Stimulated activated naive CD8-positive, alpha-beta T cell treated with anti-CD3 and anti-CD28 coated beads, Interleukin-15, Interleukin-2, amounts not matched to agents 100 U/mL and 50 U/mL, for 24 hours (primary cell): ENCODE measurements at regions not wholly inside any gene's neighbourhood (a gene's known extent, or its start where the extent isn't known, plus 50 kb on each side); places are given as distances from the start of the nearest gene placed in this dataset.
"Not testable (repeated sequence)": the region's sequence is repeated elsewhere in the genome, so short reads cannot be mapped to it uniquely, and the experiment has no call there.

Source experiments
- ATAC-seq: fragments of 150-1000 bp; cut with Tn5 transposase; one replicate; pipeline ENCODE4 v1.10.0; 2021
- DNase-seq: peaks from one replicate; pipeline ENCODE4 v3.0.0; 2021

DNA sequence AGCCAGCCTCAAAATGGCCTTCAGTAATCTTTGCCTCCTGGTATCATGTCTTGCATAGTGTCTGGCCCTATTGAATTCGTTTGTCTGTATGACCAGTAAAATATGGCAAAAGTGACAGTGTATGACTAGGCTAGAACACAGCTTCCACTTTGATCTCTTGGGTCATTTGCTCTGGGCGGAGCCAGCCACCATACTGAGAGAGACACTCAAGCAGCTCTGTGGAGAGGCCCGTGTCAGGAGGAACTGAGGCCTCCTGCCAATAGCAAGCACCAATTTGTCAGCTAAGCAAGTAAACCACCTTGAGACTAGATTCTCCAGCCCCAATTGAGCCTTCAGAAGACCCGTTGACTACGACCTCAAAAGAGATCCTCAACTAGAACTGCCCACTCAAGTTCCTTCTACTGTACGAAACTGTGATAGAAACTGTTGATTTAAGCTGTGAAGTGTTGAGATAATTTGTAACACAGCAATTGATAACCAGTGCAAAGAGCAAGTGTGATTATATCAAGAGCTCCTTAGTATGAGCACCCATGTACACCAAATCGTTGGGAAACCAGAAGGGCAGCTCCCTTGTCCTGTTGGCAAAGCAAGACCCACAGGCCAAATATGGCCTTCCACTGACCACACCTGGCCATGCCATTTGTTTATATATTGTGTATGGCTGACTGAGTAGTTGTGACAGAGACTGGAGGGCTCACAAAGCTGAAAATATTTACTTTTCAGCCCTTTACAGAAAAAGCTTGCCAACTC lies 52.7 kb upstream of the SERBP1 start:
- DNase-seq (no peak), ATAC-seq (no peak)

DNA sequence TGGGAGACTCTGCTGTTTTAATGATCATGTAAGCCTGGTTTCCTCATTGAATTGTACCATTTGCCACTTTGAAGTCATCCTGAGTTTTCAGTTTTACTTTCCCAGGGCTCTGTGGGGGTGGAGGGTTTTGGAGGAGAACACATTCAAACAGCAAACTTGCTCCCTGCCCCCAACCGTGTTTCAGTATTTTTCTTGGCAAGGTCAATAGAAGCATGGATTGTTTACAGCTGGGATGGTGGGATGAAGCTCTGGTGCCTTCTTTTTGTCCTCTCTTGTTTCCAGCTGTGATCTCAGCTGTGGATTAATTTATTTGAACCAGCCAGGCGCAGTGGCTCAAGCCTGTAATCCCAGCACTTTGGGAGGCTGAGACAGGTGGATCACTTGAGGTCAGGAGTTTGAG lies 54.3 kb upstream of the SERBP1 start:
- DNase-seq, result no peak
- no peak for ATAC-seq

DNA sequence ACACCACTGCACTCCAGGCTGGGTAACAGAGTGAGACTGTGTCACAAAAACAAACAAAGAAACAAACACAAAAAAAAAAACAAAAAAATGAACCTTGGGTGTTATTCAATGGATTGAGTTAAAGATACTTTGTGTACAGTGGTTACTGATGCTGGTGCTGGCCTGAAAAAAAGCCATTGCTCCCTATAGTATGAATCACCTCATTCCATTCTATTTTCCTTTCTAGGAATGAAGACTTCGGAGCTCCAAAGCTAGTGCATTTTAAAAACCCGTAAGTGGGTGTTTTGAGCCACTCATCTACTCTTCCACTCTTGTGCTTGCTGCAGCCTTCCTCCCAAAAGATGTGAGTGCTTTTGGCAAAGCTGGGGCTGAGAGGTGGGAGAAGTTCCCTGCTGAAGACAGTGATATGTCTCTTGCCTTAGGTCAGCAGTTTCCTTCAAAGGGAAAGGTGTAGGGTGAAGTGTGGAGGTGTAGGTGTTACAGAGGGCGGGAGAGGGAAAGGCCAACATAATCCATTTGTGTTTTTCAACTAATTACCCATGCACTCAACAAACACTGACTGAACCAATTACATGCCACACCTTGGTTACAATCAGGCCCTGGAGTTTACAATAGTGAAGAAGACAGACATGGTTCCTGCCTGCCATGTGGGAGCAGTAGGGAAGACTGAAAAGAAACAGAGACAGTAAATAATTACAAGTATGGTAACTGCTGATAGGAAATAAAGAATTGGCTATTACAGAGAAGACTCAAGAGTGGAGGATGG lies 55.0 kb upstream of the SERBP1 start:
- DNase-seq (no peak), ATAC-seq (no peak)

- ATAC-seq (peak; percentile 85), DNase-seq (peak; percentile 11)
Observed at GRCh38 chr1:67489643-67490042, 59.4 kb upstream of the SERBP1 start.

DNA sequence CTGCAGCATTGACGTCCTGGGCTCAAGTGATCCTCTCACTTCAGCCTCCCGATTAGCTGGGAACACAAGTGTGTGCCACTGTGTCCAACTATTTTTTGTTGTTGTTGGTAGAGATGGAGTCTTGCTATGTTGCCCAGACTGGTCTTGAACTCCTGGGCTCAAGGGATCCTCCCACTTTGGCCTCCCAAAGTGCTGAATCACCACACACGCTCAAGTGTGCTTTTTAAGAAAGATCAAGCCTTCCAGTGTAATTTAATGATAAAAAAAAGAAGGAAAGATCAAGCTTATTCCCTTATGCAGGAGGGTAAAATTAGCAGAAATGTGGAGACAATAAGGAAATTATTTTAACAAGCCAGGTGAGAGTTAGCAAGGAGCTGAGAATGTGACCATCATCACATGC lies 61.1 kb upstream of the SERBP1 start:
- DNase-seq (no peak), ATAC-seq (no peak)

- DNase-seq, result no peak
- no peak for ATAC-seq
Observed at GRCh38 chr1:67493148-67493547, 62.9 kb upstream of the SERBP1 start.

DNA sequence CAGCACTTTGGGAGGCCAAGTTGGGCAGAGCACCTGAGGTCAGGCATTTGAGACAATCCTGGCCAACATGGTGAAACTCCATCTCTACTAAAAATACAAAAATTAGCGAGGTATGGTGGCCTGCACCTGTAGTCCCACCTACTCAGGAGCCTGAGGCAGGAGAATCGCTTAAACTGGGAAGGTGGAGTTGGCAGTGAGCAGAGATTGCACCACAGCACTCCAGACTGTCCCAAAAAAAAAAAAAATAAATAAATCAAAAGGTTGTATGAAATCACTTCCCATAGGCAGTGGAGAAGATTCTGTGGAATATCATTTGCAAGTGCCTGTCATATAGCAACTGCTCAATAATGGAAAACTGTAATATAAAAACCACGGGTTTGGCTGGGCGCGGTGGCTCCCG lies 65.1 kb upstream of the SERBP1 start:
- no peak for DNase-seq

DNA sequence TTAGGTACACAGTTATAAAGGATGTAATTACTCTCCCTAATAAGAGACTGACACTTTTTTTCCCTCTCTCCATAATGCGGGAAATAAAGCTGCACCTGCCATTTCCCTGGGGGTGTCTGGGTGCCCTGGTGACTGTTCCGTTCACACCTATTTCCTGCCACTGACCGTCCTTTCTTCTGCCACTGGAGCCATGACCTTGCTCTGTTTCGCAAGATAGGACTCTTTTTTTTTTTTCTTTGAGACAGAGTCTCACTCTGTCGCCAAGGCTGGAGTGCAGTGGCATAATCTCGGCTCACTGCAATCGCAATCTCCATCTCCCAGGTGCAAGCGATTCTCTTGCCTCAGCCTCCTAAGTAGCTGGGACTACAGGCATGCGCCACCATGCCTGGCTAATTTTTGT lies 66.1 kb upstream of the SERBP1 start:
- DNase-seq (no peak), ATAC-seq (no peak)

More for the DNA sequence above, 65.1 kb upstream of the SERBP1 start:
- ATAC-seq, result no peak

DNA sequence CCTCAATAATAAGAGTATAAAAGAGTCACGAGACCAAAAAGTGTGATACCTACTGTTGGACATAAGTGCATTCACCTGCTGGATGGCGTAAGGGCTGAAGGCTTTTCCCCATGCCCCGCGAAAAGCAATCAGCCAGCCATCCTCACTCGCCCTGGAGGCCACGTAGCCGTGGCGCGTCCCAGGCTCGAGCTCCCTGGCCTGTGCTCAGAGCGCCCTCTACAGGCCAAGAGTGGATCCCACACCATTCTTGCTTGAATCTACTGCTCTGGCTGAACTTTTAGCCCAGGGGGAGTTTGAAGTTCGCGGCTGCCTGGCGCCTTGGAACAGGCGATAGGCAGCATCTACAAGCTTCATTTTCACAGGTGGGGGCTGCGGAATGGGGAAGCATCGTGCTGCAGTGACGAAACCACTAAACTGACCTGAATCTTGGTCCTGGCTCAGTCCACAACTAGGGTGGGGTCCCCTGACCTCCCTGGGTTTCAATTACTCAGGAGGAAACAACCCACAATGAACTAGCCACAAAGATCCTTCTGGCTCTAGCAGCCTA lies 70.3 kb upstream of the SERBP1 start:
- ATAC-seq (peak; percentile 97), DNase-seq (peak; percentile 89)

GRCh38 chr1:67503974-67504373 lies 73.8 kb upstream of the SERBP1 start:
- ATAC-seq (no peak), DNase-seq (no peak)

DNA sequence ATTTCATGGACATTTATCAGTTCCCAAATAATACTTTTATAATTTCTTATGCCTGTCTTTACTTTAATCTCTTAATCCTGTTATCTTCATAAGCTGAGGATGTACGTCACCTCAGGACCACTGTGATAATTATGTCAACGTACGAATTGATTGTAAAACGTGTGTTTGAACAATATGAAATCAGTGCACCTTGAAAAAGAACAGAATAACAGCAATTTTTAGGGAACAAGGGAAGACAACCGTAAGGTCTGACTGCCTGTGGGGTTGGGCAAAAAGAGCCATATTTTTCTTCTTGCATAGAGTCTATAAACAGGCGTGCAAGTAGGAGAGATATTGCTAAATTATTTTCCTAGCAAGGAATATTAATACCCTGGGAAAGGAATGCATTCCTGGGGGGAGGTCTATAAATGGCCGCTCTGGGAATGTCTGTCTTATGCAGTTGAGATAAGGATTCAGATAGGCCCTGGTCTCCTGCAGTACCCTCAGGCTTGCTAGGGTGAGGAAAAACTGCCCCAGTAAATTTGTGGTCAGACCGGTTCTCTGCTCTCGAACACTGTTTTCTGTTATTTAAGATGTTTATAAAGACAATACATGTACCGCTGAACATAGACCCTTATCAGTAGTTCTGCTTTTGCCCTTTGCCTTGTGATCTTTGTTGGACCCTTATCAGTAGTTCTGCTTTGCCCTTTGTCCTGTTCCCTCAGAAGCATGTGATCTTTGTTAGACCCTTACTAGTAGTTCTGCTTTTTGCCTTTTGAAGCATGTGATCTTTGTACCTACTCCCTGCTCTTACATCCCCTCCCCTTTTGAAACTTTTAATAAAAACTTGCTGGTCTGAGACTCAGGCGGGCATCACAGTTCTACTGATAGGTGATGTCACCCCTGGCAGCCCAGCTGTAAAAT lies 83.4 kb upstream of the SERBP1 start:
- ATAC-seq, DNase-seq: not testable (repeated sequence)

GRCh38 chr1:67514300-67514699 lies 84.1 kb upstream of the SERBP1 start:
- ATAC-seq (no peak), DNase-seq (no peak)

DNA sequence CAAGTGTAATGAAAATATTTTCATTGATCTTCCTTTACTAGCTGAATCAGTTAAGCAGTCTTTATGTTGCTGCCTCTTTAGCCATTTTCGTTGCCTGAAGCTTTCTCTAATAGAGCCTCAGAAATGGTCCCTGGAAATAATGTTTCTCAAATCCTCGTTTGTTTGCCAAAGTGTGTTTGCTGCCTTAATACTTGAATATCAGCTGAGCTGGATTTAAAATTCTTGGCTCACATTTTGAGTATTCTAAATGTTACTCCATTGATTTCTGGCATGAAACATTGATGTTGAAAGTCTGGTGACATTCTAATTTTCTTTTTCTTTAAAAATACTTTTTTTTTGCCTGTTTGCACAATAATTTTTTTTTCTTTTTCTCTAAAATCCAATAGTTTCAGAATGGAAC lies 84.6 kb upstream of the SERBP1 start:
- DNase-seq (no peak), ATAC-seq (no peak)

DNA sequence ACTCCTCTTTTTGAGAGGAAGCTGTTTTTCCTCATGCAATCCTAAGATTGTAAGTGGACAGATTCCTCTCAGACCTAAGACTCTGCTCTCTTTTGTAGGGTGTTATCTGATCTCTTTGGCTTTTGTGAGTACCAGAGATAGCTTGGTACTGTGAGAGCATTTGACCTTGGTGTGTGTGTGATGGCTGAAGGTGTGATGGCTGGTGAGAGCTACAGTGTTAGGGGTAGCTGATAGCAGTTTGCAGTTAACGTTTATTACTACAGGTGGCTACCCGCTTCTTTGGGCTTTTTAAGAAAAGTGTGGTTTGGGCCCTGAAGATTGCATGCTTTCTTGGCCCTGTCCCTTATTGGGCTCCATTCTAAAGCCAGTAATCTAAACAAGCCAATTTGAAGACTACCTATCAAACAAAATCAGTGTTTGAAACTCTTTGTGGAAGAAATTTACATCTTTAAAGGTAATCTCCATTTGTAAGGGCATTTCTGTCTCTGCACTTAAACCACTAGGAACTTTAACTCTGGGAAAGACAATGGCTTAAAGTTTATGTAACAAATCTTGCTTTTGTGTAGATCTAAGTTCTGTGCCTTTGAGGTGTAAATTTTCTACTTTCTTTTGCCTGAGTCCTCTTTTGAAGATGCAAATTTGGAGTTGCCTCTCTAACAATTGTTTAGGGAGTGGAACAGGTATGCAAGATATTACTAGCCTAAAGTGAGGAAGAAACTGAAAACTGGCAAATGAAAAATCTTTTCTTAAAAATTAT lies 85.3 kb upstream of the SERBP1 start:
- ATAC-seq, result no peak
- DNase-seq, result no peak

DNA sequence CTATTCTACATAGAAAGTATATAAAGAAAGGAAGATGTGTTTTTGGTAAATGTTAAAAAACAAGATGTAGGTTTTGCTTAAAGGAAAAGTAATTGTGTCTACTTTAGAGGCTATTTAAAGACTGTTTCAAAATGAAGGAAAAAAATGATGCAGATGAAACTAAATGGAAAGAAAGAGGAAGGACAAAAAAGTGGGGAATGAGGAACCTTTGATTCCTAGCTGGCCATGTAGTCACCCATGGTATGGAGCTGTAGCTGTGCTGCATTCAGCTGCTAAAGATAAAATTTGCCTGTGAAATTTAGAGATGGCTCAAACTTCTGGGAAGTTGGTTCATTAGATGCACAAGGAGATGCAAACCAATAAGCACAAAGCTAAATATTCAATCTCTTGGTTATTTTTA lies 86.8 kb upstream of the SERBP1 start:
- ATAC-seq, result no peak
- DNase-seq, result no peak

DNA sequence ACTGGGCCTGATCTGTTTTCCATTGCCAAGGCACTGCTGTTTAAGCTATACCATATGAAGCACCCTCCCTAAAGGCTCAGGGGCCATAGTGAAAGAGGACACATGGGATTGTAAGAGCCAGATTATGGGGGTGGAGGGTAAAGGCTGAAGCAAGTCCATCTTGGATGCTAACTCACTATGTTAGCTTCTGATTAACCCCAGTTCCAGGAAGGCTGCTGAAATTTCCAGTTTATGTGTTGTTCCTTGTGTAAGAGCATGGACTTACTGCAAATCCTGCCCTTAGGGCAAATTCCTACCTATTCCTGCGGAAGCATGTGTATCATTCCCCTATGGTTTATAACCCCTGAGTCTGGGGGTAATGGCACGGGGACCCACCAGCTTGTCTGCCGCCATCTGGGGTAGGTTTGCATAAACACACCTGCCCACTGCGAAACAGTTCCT lies 91.8 kb upstream of the SERBP1 start:
- DNase-seq (no peak), ATAC-seq (no peak)

DNA sequence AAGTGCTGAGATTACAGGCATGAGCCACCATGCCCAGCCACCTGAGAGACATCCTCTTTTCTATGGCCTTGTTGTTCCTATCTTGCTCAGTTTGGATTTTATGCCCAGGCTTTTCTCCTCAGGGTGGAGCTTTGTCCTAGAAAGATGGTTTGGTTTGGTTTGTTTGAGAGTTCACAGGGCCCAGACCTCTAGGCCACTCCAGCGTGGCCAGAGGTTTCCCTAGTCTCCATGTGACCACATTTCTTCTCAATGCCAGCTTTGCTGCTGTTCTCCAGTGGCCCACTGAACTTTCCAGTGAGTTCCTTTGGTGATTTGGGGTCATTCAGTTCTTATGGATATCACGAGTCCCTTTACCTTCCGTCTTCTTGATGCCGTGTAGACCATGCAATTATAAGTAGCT lies 92.6 kb upstream of the SERBP1 start:
- ATAC-seq, result no peak
- DNase-seq, result no peak

DNA sequence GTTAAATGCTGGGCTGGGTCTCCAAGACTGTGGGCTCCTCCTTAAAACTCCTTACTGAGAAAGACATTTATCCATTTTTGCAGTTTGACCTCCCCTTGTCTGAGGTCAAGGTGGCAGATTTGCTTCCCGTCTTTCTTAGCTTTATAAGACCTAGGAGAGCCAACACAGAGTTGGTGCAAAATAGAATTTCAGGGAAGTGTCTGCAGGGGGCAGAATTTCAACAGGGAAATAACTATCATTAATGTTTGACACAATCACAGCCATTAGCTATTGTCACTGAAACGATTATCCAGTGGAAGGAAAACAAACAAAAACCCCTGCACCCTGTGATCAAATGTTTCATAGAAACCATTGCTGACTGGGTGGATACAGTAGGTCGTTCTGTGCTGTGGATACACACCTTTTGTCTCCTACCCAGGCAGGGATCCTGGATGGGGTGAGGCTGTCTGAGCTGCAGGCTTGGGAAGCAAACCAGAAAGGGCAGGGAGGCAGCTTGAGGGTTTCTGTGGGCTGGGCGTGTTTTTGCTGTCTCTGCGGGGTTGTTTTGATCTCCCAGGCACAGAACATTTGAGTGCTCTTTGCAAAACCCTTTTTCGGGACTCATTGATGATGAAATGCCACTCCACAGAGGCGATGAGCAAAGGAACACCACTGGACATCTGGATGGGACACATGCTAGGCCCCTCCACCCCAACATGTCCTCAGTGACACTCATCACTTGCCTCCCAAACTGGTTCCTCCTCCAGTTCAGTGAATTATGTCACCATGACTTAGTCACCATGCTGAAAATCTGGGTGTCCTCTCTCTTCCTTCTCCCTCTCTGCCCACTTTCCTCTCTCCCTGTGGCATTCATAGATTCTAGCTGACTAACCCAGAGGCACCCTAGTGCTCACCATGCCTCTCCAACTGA lies 94.2 kb upstream of the SERBP1 start:
- no peak for ATAC-seq
- no peak for DNase-seq

GRCh38 chr1:67525053-67525760 lies 95.0 kb upstream of the SERBP1 start:
- ATAC-seq (no peak), DNase-seq (no peak)

DNA sequence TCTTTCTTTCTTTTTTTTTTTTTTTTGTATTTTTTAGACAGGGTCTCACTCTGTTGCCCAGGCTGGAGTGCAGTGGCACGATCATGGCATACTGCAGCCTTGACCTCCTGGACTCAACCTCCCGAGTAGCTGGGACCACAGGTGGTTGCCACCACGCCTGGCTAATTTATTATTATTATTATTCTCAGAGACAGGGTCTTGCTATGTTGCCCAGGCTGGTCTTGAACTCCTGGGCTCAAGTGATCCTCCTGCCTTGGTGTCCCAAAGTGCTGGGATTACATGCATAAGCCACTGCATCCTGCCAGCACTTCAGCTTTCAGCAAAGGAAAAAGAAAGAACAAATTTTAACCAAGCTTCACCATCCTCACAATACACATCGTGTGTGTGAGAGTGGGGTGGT lies 97.9 kb upstream of the SERBP1 start:
- ATAC-seq, result no peak
- no peak for DNase-seq
